RPMI7951 (cell line): ENCODE measurements at regions not wholly inside any gene's neighbourhood (a gene's known extent, or its start where the extent isn't known, plus 50 kb on each side); places are given as distances from the start of the nearest gene placed in this dataset.
"Not testable (repeated sequence)": the region's sequence is repeated elsewhere in the genome, so short reads cannot be mapped to it uniquely, and the experiment has no call there.

Experiments used
- DNase-seq: peaks from one replicate; pipeline ENCODE4 v3.0.0-alpha.2; 2012; ENCODE audit warnings: low read depth

GRCh38 chr7:111676167-111676566, 113.9 kb upstream of the IMMP2L start:
- no peak for DNase-seq

GRCh38 chr7:111672901-111673300, 110.6 kb upstream of the IMMP2L start:
- DNase-seq, result no peak

- no peak for DNase-seq
Observed at GRCh38 chr7:111671927-111672326, 109.6 kb upstream of the IMMP2L start.

GRCh38 chr7:111668711-111669110, 106.4 kb upstream of the IMMP2L start:
- DNase-seq, result no peak

- DNase-seq, result no peak
Observed at GRCh38 chr7:111667488-111667887, 105.2 kb upstream of the IMMP2L start.

GRCh38 chr7:111666260-111666659, 104.0 kb upstream of the IMMP2L start:
- DNase-seq, result no peak

GRCh38 chr7:111663771-111664170, 101.5 kb upstream of the IMMP2L start:
- DNase-seq, result no peak

- DNase-seq, result no peak
Observed at GRCh38 chr7:111662386-111662785, 100.1 kb upstream of the IMMP2L start.

GRCh38 chr7:111660478-111660877, 98.2 kb upstream of the IMMP2L start:
- DNase-seq, result no peak

- DNase-seq, result no peak
Observed at GRCh38 chr7:111658546-111658945, 96.3 kb upstream of the IMMP2L start.

GRCh38 chr7:111657018-111657417, 94.7 kb upstream of the IMMP2L start:
- DNase-seq, result no peak

GRCh38 chr7:111654343-111654742, 92.1 kb upstream of the IMMP2L start:
- no peak for DNase-seq

- DNase-seq, result no peak
Observed at GRCh38 chr7:111653846-111654245, 91.6 kb upstream of the IMMP2L start.

- peak; percentile 6 for DNase-seq
Observed at GRCh38 chr7:111650456-111650999, 88.2 kb upstream of the IMMP2L start.

GRCh38 chr7:111647881-111648280, 85.6 kb upstream of the IMMP2L start:
- DNase-seq, result no peak

GRCh38 chr7:111644595-111644994, 82.3 kb upstream of the IMMP2L start:
- not testable (repeated sequence) for DNase-seq

GRCh38 chr7:111642373-111642772, 80.1 kb upstream of the IMMP2L start:
- no peak for DNase-seq

GRCh38 chr7:111640416-111640815, 78.1 kb upstream of the IMMP2L start:
- DNase-seq, result no peak

- peak; percentile 4 for DNase-seq
Observed at GRCh38 chr7:111639934-111640333, 77.6 kb upstream of the IMMP2L start.

- DNase-seq, result no peak
Observed at GRCh38 chr7:111638078-111638477, 75.8 kb upstream of the IMMP2L start.

GRCh38 chr7:111633878-111634277, 71.6 kb upstream of the IMMP2L start:
- DNase-seq, result no peak

- no peak for DNase-seq
Observed at GRCh38 chr7:111630862-111631261, 68.6 kb upstream of the IMMP2L start.

- no peak for DNase-seq
Observed at GRCh38 chr7:111622084-111622483, 59.8 kb upstream of the IMMP2L start.
